ENCODE measurements at regions not wholly inside any gene's neighbourhood (a gene's known extent, or its start where the extent isn't known, plus 50 kb on each side); places are given as distances from the start of the nearest gene placed in this dataset.

- H3K9me3 ChIP-seq (ENCODE audit: insufficient read depth, low read depth, low read length), result no peaks in the 10 kb centered on the region
- H3K9ac ChIP-seq (ENCODE audit: low read depth, low read length), result no peak overlapping the region
- H3K27me3 ChIP-seq (ENCODE audit: insufficient read depth, low read length), result no peaks in the 10 kb centered on the region
- whole genome bisulfite sequencing, result 84% methylated on average over 9 of the region's 9 CpGs
- no peaks in the 10 kb centered on the region; the same call in 1 of the 2 replicates for H3K4me1 ChIP-seq (ENCODE audit: insufficient read depth, low read length)
- H3K36me3 ChIP-seq (ENCODE audit: insufficient read depth, low read length), result no peaks in the 10 kb centered on the region
- no peak overlapping the region for H3K4me3 ChIP-seq (ENCODE audit: low read length)
- H3K27ac ChIP-seq (ENCODE audit: low read depth, low read length), result no peak overlapping the region
Measured at GRCh38 chr14:101239065-101239464, 322.2 kb upstream of the DIO3 start.

- no peaks in the 10 kb centered on the region; the same call in 1 of the 2 replicates for H3K4me1 ChIP-seq (ENCODE audit: insufficient read depth, low read length)
- H3K27ac ChIP-seq (ENCODE audit: low read depth, low read length), result no peak overlapping the region
- no peaks in the 10 kb centered on the region for H3K27me3 ChIP-seq (ENCODE audit: insufficient read depth, low read length)
- H3K4me3 ChIP-seq (ENCODE audit: low read length), result no peak overlapping the region
- H3K36me3 ChIP-seq (ENCODE audit: insufficient read depth, low read length), result no peaks in the 10 kb centered on the region
- H3K9me3 ChIP-seq (ENCODE audit: insufficient read depth, low read depth, low read length), result no peaks in the 10 kb centered on the region
- WGBS, result 97% methylated on average over 2 of the region's 2 CpGs
- H3K9ac ChIP-seq (ENCODE audit: low read depth, low read length), result no peak overlapping the region
Measured at GRCh38 chr14:101241147-101241546, 320.1 kb upstream of the DIO3 start.

- Histone ChIP-seq H3K9ac (ENCODE audit: low read depth, low read length) (no peak overlapping the region), H3K27ac (ENCODE audit: low read depth, low read length) (no peak overlapping the region), H3K9me3 (ENCODE audit: insufficient read depth, low read depth, low read length) (no peaks in the 10 kb centered on the region), H3K27me3 (ENCODE audit: insufficient read depth, low read length) (no peaks in the 10 kb centered on the region), H3K36me3 (ENCODE audit: insufficient read depth, low read length) (no peaks in the 10 kb centered on the region), H3K4me1 (ENCODE audit: insufficient read depth, low read length) (no peaks in the 10 kb centered on the region; the same call in 1 of the 2 replicates), H3K4me3 (ENCODE audit: low read length) (no peak overlapping the region)
- WGBS, result 56% methylated on average over 10 of the region's 10 CpGs
Measured at GRCh38 chr14:101241807-101242278, 319.5 kb upstream of the DIO3 start.

- no peaks in the 10 kb centered on the region; the same call in 1 of the 2 replicates for H3K4me1 ChIP-seq (ENCODE audit: insufficient read depth, low read length)
- no peaks in the 10 kb centered on the region for H3K27me3 ChIP-seq (ENCODE audit: insufficient read depth, low read length)
- no peak overlapping the region for H3K27ac ChIP-seq (ENCODE audit: low read depth, low read length)
- WGBS, result 88% methylated on average over 19 of the region's 22 CpGs
- no peak overlapping the region for H3K9ac ChIP-seq (ENCODE audit: low read depth, low read length)
- no peaks in the 10 kb centered on the region for H3K9me3 ChIP-seq (ENCODE audit: insufficient read depth, low read depth, low read length)
- no peaks in the 10 kb centered on the region for H3K36me3 ChIP-seq (ENCODE audit: insufficient read depth, low read length)
- no peak overlapping the region for H3K4me3 ChIP-seq (ENCODE audit: low read length)
Measured at GRCh38 chr14:101242442-101243385, 318.6 kb upstream of the DIO3 start.

- H3K4me1 ChIP-seq (ENCODE audit: insufficient read depth, low read length), result no peaks in the 10 kb centered on the region; the same call in 1 of the 2 replicates
- no peak overlapping the region for H3K4me3 ChIP-seq (ENCODE audit: low read length)
- no peak overlapping the region for H3K9ac ChIP-seq (ENCODE audit: low read depth, low read length)
- H3K27ac ChIP-seq (ENCODE audit: low read depth, low read length), result no peak overlapping the region
- H3K27me3 ChIP-seq (ENCODE audit: insufficient read depth, low read length), result no peaks in the 10 kb centered on the region
- WGBS, result 92% methylated on average over 16 of the region's 19 CpGs
- H3K36me3 ChIP-seq (ENCODE audit: insufficient read depth, low read length), result no peaks in the 10 kb centered on the region
- H3K9me3 ChIP-seq (ENCODE audit: insufficient read depth, low read depth, low read length), result no peaks in the 10 kb centered on the region
Measured at GRCh38 chr14:101243587-101244338, 317.5 kb upstream of the DIO3 start.

DNA sequence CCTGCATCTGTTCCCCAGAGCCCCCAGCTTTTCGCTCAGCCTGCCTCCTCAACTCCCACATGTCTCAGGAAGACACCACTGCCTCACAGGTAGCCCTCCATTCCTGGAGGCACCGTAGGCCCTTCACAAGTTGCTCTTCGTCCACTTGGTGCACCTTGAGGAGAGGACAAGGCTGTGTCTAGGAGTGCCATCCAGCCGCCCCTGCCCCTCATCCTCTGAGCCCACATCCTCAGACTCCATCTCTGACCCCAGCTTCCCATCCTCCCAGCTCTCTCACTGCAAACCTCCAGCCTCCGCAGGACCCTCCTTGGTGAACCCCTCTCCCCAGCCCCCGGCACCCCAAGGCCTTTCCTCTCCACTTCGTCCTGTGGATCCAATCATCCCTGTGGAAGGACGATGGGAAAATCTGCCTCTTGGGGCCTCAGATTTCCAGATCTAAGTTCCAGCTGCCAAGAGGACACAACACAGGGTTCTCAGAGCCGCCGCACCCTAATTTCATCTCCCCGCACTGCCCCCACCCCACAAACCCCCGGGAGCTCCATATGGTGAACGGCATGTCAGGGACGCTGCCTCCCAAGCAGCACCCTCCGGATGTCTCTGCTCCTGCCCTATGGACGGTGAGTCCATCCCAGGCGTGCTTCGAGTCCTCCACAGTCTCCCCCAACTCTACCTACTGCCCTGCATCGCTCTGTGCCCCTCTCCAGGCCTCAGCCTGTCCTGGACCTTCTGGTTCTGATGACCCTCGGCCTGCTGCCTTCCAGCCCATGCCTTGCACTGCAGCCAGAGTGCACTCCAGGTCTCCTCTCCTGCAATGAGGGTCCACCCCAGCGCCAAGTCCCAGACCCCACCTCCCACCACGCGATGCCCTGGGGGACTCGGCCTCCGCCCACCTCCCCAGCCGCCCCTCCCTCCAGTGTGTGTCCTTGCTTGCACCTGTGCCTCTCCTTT is 314.1 kb upstream of the DIO3 start:
- no peaks in the 10 kb centered on the region for H3K36me3 ChIP-seq (ENCODE audit: insufficient read depth, low read length)
- H3K27me3 ChIP-seq (ENCODE audit: insufficient read depth, low read length), result no peaks in the 10 kb centered on the region

GRCh38 chr14:101247842-101248725 is 313.2 kb upstream of the DIO3 start:
- 97% methylated on average over 15 of the region's 17 CpGs for WGBS
- Histone ChIP-seq H3K36me3 (ENCODE audit: insufficient read depth, low read length) (no peaks in the 10 kb centered on the region), H3K4me1 (ENCODE audit: insufficient read depth, low read length) (no peaks in the 10 kb centered on the region), H3K9me3 (ENCODE audit: insufficient read depth, low read depth, low read length) (no peaks in the 10 kb centered on the region), H3K4me3 (ENCODE audit: low read length) (no peak overlapping the region), H3K27ac (ENCODE audit: low read depth, low read length) (no peak overlapping the region), H3K27me3 (ENCODE audit: insufficient read depth, low read length) (no peaks in the 10 kb centered on the region), H3K9ac (ENCODE audit: low read depth, low read length) (no peak overlapping the region)

More for the DNA sequence above, 314.1 kb upstream of the DIO3 start:
- Histone ChIP-seq H3K27ac (ENCODE audit: low read depth, low read length) (no peak overlapping the region), H3K4me1 (ENCODE audit: insufficient read depth, low read length) (no peaks in the 10 kb centered on the region; the same call in 1 of the 2 replicates), H3K9me3 (ENCODE audit: insufficient read depth, low read depth, low read length) (no peaks in the 10 kb centered on the region), H3K4me3 (ENCODE audit: low read length) (no peak overlapping the region), H3K9ac (ENCODE audit: low read depth, low read length) (no peak overlapping the region)
- 94% methylated on average over 26 of the region's 26 CpGs for WGBS

DNA sequence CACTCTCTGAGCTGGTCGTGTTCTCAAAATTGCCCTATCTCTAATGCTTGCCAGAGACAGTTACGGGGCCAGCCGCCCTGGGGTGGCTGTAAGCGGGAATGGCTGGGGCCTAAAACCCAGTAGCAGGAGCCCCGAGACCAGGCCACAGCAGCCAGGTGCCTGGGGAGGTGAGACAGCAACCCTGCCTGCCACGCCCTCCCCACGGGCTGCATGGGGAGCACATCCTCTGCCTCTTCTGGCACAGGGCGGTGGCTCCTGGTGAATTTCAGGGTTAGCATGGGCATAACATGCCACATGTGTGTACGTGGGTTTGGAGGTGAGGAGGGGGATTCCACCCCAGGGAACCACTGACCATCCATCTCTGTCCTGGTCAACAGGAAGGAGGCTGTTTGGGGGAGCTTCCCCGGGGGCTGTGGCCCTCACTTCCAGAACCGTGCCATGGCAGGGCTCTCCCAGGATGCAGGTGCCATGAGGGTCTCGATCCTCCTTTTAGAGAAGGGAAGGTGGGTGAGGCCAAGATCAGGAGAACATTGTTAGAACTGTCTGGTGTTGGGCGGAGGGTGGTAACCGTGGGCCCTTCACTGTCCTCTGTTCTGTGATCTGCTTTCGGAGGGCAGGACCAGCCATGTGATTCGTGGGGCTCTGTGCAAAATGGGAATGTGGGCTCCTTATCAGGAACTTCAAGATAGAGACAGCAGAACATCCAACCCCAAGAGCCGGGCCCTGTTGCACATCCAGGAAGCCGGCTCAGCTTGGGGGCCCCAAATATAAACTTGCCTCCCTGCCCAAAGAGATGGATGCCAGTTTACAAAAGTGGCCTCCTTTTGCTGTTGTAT is 312.2 kb upstream of the DIO3 start:
- H3K27me3 ChIP-seq (ENCODE audit: insufficient read depth, low read length), result no peaks in the 10 kb centered on the region
- WGBS, result 90% methylated on average over 18 of the region's 18 CpGs

DNA sequence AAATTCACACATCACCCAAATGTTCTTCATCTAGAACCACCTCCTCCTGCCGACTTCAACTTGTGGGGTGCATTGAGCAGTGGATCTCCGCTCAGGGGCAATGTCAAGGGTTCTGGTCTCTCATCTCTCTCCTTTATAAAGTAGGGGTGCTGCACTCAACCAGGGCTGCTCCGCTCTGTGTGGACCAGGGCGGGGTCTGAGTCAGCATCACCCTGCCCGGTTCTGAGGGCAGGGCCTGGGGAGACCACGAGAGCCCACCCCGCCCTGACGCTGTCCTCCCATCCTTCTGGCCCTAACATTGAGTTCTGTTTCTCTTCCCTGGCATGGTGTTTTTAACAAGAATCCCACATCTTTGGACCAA is 311.6 kb upstream of the DIO3 start:
- Histone ChIP-seq H3K36me3 (ENCODE audit: insufficient read depth, low read length) (no peaks in the 10 kb centered on the region), H3K27ac (ENCODE audit: low read depth, low read length) (no peak overlapping the region), H3K27me3 (ENCODE audit: insufficient read depth, low read length) (no peaks in the 10 kb centered on the region), H3K4me3 (ENCODE audit: low read length) (no peak overlapping the region), H3K4me1 (ENCODE audit: insufficient read depth, low read length) (no peaks in the 10 kb centered on the region), H3K9me3 (ENCODE audit: insufficient read depth, low read depth, low read length) (no peaks in the 10 kb centered on the region), H3K9ac (ENCODE audit: low read depth, low read length) (no peak overlapping the region)
- WGBS, result 96% methylated on average over 8 of the region's 8 CpGs

More for the DNA sequence above, 312.2 kb upstream of the DIO3 start:
- no peaks in the 10 kb centered on the region for H3K9me3 ChIP-seq (ENCODE audit: insufficient read depth, low read depth, low read length)
- no peaks in the 10 kb centered on the region for H3K4me1 ChIP-seq (ENCODE audit: insufficient read depth, low read length)
- no peak overlapping the region for H3K9ac ChIP-seq (ENCODE audit: low read depth, low read length)
- H3K4me3 ChIP-seq (ENCODE audit: low read length), result no peak overlapping the region
- no peaks in the 10 kb centered on the region for H3K36me3 ChIP-seq (ENCODE audit: insufficient read depth, low read length)
- no peak overlapping the region for H3K27ac ChIP-seq (ENCODE audit: low read depth, low read length)
